Natural killer cell (primary cell): ENCODE measurements at regions not wholly inside any gene's neighbourhood (a gene's known extent, or its start where the extent isn't known, plus 50 kb on each side); places are given as distances from the start of the nearest gene placed in this dataset.

ENCODE experiments used
- ATAC-seq, 3 donors: fragments of 150-1000 bp in 2 of 3; fragments of 200-7000 bp in 1 of 3; cut with Tn5 transposase; 1 replicate in 1 of 3; 2 replicates in 2 of 3; pipeline ENCODE4 v1.10.0; 2021; ENCODE audit warnings: mild to moderate bottlenecking in 2 of 3, moderate library complexity in 2 of 3
- DNase-seq, 2 donors: peaks; one replicate each; pipeline versions ENCODE4 v3.0.0 to v3.0.0-alpha.2; 2013 to 2021; ENCODE audit warnings: mixed read lengths in 1 of 2
- H3K27ac ChIP-seq: one replicate; pipeline ENCODE4 v1.5.1; 2013; ENCODE audit warnings: mild to moderate bottlenecking, low read length
- H3K27me3 ChIP-seq: one replicate; pipeline ENCODE4 v1.6.1; 2013; ENCODE audit warnings: low read length; ENCODE audit not compliant: control insufficient read depth, insufficient read depth
- H3K36me3 ChIP-seq: one replicate; pipeline ENCODE4 v1.6.1; 2013; ENCODE audit warnings: low read length; ENCODE audit not compliant: control insufficient read depth, insufficient read depth
- H3K4me1 ChIP-seq: one replicate; pipeline ENCODE4 v1.6.1; 2013; ENCODE audit warnings: low read length; ENCODE audit not compliant: control insufficient read depth, insufficient read depth
- H3K4me3 ChIP-seq: one replicate; pipeline ENCODE4 v1.5.1; 2013; ENCODE audit warnings: low read length
- H3K9me3 ChIP-seq: one replicate; pipeline ENCODE4 v1.6.1; 2013; ENCODE audit warnings: low read length; ENCODE audit not compliant: control insufficient read depth, insufficient read depth
- H3K27ac Mint-ChIP-seq, 2 donors: one replicate each; pipeline ENCODE4 v1.8.0; 2022; ENCODE audit warnings: mild to moderate bottlenecking in 2 of 2, mixed read lengths in 2 of 2, moderate library complexity in 1 of 2
- H3K27me3 Mint-ChIP-seq, 2 donors: one replicate each; pipeline ENCODE4 v1.8.0; 2022; ENCODE audit warnings: low read depth in 2 of 2, mixed read lengths in 2 of 2
- H3K36me3 Mint-ChIP-seq: one replicate; pipeline ENCODE4 v1.8.0; 2022; ENCODE audit warnings: mixed read lengths
- H3K4me1 Mint-ChIP-seq, 2 donors: one replicate each; pipeline ENCODE4 v1.8.0; 2022; ENCODE audit warnings: mixed read lengths in 2 of 2
- H3K4me3 Mint-ChIP-seq: one replicate; pipeline ENCODE4 v1.8.0; 2022; ENCODE audit warnings: mild to moderate bottlenecking, moderate library complexity, mixed read lengths
- H3K9me3 Mint-ChIP-seq, 2 donors: one replicate each; pipeline ENCODE4 v1.8.0; 2022; ENCODE audit warnings: mixed read lengths in 2 of 2
- WGBS: methylation state at CpG from one replicate; pipeline ENCODE4 v1.1.7; 2013; ENCODE audit warnings: missing lambda C conversion rate; ENCODE audit not compliant: insufficient coverage; 5-methylcytosine and 5-hydroxymethylcytosine counted together
- intact Hi-C: fragments of 100-400 bp; cut with micrococcal nuclease; formaldehyde crosslinking; loops from one replicate; pipeline ENCODE4 v1.14.2; 2022
- TF ChIP-seq, protein P1 (sequence below): fragments of 200-600 bp; IDR thresholded peaks from one replicate; pipeline ENCODE4 v1.8.0; 2022; ENCODE audit warnings: antibody characterized with exemption

DNA sequence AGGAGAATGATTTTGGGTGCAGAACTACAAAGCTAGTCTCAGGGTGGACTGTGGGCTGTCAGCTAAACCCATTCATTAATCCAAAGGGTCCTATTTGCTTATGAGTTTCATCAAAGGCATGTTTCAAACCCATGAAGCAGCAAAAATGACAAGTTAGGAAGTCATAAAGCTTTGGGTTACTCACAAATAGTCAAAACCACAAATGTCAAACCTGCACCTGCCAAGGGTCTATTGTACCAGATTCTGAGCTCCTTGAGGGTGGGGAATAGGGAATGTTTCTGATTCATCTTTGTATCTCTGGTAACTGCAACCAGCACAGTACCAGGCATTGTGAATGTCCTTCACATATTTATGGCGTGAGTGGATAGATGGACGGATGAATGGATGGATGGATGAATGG, 317.7 kb downstream of the MAF start:
- H3K4me3 ChIP-seq, result no peak overlapping the region
- H3K27me3 ChIP-seq, result no peaks in the 10 kb centered on the region
- Mint-ChIP-seq H3K9me3 (no peaks in the 10 kb centered on the region), H3K27me3 (peaks cover 0 to 3% of the 10 kb centered on the region in 2 donors), H3K27ac (peak overlapping the region; percentile 66 to 71), H3K36me3 (no peaks in the 10 kb centered on the region), H3K4me3 (peak overlapping the region; percentile 22), H3K4me1 (peaks cover 42 to 63% of the 10 kb centered on the region in 2 donors)
- TF ChIP-seq, protein P1, sequence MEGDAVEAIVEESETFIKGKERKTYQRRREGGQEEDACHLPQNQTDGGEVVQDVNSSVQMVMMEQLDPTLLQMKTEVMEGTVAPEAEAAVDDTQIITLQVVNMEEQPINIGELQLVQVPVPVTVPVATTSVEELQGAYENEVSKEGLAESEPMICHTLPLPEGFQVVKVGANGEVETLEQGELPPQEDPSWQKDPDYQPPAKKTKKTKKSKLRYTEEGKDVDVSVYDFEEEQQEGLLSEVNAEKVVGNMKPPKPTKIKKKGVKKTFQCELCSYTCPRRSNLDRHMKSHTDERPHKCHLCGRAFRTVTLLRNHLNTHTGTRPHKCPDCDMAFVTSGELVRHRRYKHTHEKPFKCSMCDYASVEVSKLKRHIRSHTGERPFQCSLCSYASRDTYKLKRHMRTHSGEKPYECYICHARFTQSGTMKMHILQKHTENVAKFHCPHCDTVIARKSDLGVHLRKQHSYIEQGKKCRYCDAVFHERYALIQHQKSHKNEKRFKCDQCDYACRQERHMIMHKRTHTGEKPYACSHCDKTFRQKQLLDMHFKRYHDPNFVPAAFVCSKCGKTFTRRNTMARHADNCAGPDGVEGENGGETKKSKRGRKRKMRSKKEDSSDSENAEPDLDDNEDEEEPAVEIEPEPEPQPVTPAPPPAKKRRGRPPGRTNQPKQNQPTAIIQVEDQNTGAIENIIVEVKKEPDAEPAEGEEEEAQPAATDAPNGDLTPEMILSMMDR, result no peak
- peaks cover 36% of the 10 kb centered on the region for H3K4me1 ChIP-seq
- no peaks in the 10 kb centered on the region for H3K36me3 ChIP-seq
- H3K9me3 ChIP-seq, result no peaks in the 10 kb centered on the region
- ATAC-seq, result no peak
- DNase-seq, result no peak
- intact Hi-C loops, result no loop called here
- H3K27ac ChIP-seq, result no peak overlapping the region
- no CpG with 5 or more reads among the region's 2 CpGs for WGBS

DNA sequence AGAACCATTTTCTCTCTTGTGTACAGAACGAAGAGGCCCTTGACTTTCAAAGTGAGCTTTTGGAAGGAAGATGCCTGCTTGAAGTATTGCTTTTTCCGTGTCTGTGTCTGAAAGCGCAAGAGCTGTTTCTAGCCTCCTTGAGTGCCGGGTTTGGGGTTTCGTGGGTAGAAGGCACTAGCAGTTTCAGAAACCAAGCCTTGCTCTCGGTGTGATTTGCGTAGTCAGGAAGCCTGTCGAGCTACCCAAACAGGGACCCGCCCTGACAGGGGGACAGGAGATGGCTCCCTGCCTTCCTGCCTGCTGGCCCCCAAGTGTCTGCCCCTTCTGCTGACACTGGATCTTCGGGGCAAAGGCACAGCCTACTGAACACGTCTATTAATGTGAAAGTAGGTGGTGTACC, 322.0 kb downstream of the MAF start:
- Histone ChIP-seq H3K4me1 (peaks cover 24% of the 10 kb centered on the region), H3K4me3 (peak overlapping the region; percentile 5), H3K27ac (peak overlapping the region; percentile 68), H3K27me3 (no peaks in the 10 kb centered on the region), H3K9me3 (no peaks in the 10 kb centered on the region), H3K36me3 (no peaks in the 10 kb centered on the region)
- Mint-ChIP-seq H3K27ac (peak overlapping the region; percentile 89 to 90), H3K27me3 (no peaks in the 10 kb centered on the region), H3K4me3 (peak overlapping the region; percentile 86), H3K36me3 (no peaks in the 10 kb centered on the region), H3K4me1 (peaks cover 47 to 51% of the 10 kb centered on the region in 2 donors), H3K9me3 (no peaks in the 10 kb centered on the region)
- intact Hi-C loops, result loop anchor here (5.0 to 10.0 kb wide), 3 partner anchors 104 to 324 kb away; partner anchors contain the start of gene MAF
- TF ChIP-seq, protein P1, result no peak
- ATAC-seq (peak; percentile 79 to 96 (median 91)), DNase-seq (peak; percentile 34 to 84)
- WGBS, result 16% methylated on average over 11 of the region's 11 CpGs

DNA sequence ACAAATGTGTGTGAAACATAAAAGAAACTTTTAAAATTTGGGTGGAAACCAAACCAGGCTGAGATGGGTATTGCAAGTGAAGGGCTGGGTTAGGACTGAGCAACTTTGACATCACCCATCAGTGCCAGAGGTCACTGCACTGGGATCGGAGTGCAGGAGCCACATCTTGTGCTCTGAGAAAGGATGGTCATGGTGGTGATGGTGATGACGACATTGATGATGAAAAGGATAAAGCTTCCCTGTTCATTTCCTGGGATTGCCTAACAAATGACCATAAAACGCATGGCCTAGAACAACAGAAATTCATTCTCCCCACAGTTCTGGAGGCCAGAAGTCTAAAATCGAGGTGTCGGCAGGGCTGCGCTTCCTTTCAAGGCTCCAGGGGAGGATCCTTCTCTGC, 324.0 kb downstream of the MAF start:
- intact Hi-C loops, result loop anchor here (5.0 to 10.0 kb wide), 3 partner anchors 106 to 326 kb away; partner anchors contain the start of gene MAF
- ATAC-seq (no peak), DNase-seq (no peak)
- no peak overlapping the region for H3K4me3 Mint-ChIP-seq
- H3K36me3 ChIP-seq, result no peaks in the 10 kb centered on the region
- H3K4me1 ChIP-seq, result peaks cover 40% of the 10 kb centered on the region
- no peaks in the 10 kb centered on the region for H3K9me3 Mint-ChIP-seq
- H3K27me3 ChIP-seq, result no peaks in the 10 kb centered on the region
- no peak overlapping the region for H3K4me3 ChIP-seq
- no peaks in the 10 kb centered on the region for H3K9me3 ChIP-seq
- TF ChIP-seq, protein P1, result no peak
- H3K36me3 Mint-ChIP-seq, result no peaks in the 10 kb centered on the region
- H3K27ac ChIP-seq, result no peak overlapping the region
- H3K4me1 Mint-ChIP-seq, result peaks cover 56 to 60% of the 10 kb centered on the region in 2 donors
- WGBS, result 90% methylated on average over 6 of the region's 6 CpGs
- H3K27ac Mint-ChIP-seq, result no peak overlapping the region
- H3K27me3 Mint-ChIP-seq, result no peaks in the 10 kb centered on the region

DNA sequence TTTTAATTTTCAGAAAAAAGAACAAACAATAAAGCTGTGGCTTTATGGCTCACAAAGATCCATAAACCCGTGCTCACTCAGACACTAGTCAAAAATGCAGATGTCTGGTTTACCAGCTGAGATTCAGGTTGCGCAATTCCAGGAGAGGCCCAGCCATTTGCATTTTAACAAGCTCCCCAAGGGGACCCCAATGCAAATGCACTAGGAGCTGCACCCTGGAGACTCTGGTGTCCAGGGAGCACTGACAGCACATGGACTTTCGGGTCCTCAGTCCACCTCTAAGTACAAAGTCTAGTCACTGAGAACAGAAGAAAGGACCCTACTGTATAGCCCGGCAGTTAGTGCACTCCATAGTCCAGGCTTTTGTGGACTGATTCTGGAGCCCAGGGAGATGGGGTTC, 326.3 kb downstream of the MAF start:
- DNase-seq, result no peak
- Mint-ChIP-seq H3K4me3 (no peak overlapping the region), H3K4me1 (peaks cover 56 to 57% of the 10 kb centered on the region in 2 donors), H3K27ac (no peak overlapping the region), H3K36me3 (no peaks in the 10 kb centered on the region), H3K27me3 (no peaks in the 10 kb centered on the region), H3K9me3 (no peaks in the 10 kb centered on the region)
- Histone ChIP-seq H3K27ac (no peak overlapping the region), H3K4me3 (no peak overlapping the region), H3K36me3 (no peaks in the 10 kb centered on the region), H3K27me3 (no peaks in the 10 kb centered on the region), H3K4me1 (peaks cover 49% of the 10 kb centered on the region), H3K9me3 (no peaks in the 10 kb centered on the region)
- no peak for ATAC-seq
- intact Hi-C loops, result loop anchor here (10.0 kb wide), 1 partner anchor 141 kb away; no protein-coding TSS in a partner anchor
- TF ChIP-seq, protein P1, result no peak
- WGBS, result 95% methylated on average over 4 of the region's 4 CpGs
